ENCODE measurements at regions not wholly inside any gene's neighbourhood (a gene's known extent, or its start where the extent isn't known, plus 50 kb on each side); places are given as distances from the start of the nearest gene placed in this dataset.

DNA sequence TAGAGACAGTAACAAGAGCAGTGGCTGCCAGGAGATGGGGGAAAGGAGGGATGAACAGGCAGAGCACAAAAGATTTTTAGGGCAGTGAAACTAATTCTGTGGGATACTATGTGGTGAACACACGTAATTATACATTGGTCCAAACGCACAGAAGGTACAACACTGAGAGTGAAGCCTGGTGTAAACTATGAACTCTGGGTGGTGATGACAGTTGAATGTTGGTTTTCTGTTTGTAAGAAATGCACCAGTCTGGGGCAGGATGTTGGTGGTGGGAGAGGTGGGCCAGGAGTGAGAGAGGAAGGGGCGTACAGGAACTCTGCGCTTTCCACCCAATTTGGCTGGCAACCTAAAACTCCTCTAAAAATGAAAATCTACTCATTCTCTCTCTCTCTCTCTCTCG is 50.2 kb upstream of the TIAM1 start:
- ATAC-seq (ENCODE audit: insufficient read depth, low FRiP score) (no peak), DNase-seq (no peak)
- H3K4me3 ChIP-seq, result no peak overlapping the region
- H3K9me3 ChIP-seq (ENCODE audit: control insufficient read depth in 4 of 4, insufficient read depth in 3 of 4, low read length in 3 of 4), result no peaks in the 10 kb centered on the region
- H3K27me3 ChIP-seq (ENCODE audit: control insufficient read depth in 3 of 3, insufficient read depth in 3 of 3, low read length in 2 of 3), result no peaks in the 10 kb centered on the region
- H3K9ac ChIP-seq (ENCODE audit: insufficient read depth in 1 of 2, low read length in 2 of 2), result no peak overlapping the region
- TF ChIP-seq, protein P1, sequence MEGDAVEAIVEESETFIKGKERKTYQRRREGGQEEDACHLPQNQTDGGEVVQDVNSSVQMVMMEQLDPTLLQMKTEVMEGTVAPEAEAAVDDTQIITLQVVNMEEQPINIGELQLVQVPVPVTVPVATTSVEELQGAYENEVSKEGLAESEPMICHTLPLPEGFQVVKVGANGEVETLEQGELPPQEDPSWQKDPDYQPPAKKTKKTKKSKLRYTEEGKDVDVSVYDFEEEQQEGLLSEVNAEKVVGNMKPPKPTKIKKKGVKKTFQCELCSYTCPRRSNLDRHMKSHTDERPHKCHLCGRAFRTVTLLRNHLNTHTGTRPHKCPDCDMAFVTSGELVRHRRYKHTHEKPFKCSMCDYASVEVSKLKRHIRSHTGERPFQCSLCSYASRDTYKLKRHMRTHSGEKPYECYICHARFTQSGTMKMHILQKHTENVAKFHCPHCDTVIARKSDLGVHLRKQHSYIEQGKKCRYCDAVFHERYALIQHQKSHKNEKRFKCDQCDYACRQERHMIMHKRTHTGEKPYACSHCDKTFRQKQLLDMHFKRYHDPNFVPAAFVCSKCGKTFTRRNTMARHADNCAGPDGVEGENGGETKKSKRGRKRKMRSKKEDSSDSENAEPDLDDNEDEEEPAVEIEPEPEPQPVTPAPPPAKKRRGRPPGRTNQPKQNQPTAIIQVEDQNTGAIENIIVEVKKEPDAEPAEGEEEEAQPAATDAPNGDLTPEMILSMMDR (IDR thresholded peaks at IDR 0.05; ENCODE audit: control extremely low read depth, extremely low read depth), result no peak
- H3K36me3 ChIP-seq (ENCODE audit: control insufficient read depth in 4 of 4, insufficient read depth in 4 of 4, low read length in 4 of 4), result no peaks in the 10 kb centered on the region
- peaks cover 0 to 35% (median 10%) of the 10 kb centered on the region in 5 donors for H3K4me1 ChIP-seq (ENCODE audit: control insufficient read depth in 5 of 5, insufficient read depth in 5 of 5, low read length in 5 of 5)
- WGBS, 2 donors, result 63 to 77% methylated on average over 5 of the region's 5 CpGs
- no peak overlapping the region for H3K27ac ChIP-seq (ENCODE audit: low read depth in 1 of 2, low read length in 1 of 2)

Data from lung (tissue), 11 donors.